Activated CD4-positive, CD25-positive, alpha-beta regulatory T cell (primary cell): ENCODE measurements at regions not wholly inside any gene's neighbourhood (a gene's known extent, or its start where the extent isn't known, plus 50 kb on each side); places are given as distances from the start of the nearest gene placed in this dataset.
"Not testable (repeated sequence)": the region's sequence is repeated elsewhere in the genome, so short reads cannot be mapped to it uniquely, and the experiment has no call there.

Source experiments
- DNase-seq, 4 experiments: peaks; one replicate each; lab custom pipeline; 2025; lab: John Stamatoyannopoulos, UW

DNA sequence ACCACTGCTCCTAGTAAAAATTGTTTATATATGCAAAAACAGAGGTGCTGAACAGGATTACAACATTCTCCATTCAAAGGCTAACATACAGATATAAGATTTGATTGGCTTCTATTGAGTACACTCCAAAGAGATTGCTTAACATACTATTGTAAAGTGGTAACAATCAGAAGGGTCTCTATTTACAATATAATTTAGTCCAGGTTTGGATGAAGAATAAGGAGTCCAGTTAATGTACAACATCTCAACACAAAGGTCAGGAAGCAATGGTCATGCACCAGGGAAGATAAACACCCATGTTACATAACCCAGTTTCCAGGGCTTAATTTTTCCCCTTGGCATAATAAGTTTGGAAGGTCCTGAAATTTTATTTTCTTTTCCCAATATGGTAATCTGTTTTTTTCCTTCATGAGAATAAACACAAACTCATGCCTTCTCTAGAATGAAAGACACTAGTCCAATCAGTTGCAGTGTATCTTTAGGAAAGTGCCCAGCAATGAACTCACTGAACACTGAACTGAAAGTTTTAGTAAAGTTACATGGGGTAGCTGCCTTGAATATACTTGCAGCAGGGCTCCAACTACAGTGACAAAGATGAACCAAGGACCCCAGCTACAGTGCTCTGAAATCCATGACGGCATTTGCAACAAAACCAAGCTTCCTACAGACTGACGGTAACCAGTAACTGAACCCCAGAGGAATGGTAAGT lies 255.3 kb upstream of the GJE1 start:
- DNase-seq: no peak

DNA sequence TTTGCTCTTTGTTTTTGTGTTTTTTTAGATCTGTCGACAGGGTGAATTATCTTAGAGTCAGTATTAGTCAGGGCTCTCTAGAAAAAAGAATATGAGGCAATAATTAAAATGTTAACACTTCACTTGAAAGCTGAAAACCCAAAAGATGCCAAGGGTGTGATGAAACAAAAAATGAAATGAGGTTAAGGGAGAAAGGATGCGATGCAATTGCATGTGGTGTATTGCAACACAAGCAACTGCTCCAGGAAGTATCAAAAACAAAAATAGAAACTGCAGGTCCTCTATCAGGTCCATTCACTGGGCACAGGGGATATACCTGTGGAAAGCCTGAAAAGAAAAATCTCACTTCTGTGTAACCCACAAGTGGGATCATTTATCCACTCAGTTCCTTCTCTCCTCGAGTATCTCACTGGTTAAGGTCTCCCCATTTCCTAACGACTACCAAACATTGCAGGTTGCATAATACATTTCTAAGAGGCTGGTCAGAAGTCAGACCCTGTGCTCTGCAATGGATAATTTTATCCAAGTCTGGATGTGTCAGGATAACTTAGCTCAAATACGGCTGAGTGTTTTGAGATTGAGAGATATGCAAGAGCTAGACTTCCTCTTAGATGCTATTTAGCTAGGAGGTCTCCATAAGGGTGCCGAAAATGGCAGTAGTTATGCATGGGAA lies 257.7 kb upstream of the GJE1 start:
- DNase-seq: no peak

DNA sequence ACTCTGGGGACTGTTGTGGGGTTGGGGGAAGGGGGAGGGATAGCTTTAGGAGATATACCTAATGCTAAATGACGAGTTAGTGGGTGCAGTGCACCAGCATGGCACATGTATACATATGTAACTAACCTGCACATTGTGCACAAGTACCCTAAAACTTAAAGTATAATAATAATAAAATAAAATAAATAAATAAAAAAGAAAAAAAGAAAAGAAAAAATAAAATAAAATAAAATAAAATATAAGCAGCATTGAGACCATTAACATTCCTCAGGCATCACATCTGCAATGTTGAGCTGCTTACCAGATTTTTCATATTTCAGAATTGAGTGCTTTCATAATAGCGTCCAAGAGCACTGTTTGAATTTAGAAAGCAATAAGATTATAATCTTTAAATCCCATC lies 263.2 kb upstream of the GJE1 start:
- not testable (repeated sequence) for DNase-seq

DNA sequence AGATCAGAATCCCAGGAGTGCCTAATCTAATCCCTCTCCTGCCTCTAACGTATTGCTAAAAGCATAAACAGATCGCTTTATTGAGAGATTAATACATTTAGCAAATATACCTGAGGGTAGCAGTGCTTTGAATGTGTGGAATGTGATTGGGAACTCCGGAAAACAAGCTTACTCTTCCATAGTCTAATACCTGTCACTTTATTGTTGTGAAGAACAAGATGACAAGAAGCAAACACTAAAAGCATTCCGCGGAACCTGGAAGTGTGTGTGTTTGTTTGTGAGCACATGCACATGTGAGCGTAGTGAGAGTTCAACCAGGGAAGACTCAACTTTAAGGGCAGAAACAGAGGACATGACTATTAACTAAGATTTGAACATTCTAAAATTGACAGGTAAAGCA lies 265.0 kb upstream of the GJE1 start:
- DNase-seq: no peak

DNA sequence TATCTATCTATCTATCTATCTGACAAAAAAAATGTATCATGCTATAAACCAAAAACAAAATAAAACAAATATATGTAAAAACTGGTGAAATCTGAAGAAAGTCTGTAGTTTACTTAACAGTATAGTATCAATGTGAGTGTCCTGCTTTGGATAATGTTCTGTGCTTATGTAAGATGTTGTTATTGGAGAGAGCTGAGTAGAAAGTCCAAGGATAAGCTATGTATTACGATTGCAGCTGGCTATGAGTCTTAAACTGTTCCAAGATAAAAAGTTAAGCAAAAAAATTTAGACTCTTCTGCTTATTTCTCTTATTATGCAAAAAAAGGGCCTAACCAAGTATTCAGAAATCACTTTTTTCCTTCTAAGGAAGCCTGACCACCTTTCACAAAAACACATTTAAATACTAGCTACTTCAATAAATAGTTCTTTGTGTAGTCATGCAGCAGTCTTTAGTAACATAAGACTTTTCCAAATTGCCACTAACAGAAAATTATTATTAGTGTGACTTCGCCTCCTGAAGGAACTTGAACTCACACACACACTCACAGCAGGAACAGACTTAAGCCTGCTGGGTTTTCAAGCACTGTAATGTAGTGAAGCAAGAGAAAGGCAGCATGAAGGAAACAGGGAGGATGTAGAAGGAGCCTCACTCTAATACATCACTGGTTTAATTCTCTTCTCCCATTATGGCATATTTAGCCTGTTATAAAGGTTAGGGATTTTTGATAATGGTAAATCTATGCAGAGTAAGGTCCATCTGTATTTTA lies 265.8 kb upstream of the GJE1 start:
- no peak for DNase-seq

DNA sequence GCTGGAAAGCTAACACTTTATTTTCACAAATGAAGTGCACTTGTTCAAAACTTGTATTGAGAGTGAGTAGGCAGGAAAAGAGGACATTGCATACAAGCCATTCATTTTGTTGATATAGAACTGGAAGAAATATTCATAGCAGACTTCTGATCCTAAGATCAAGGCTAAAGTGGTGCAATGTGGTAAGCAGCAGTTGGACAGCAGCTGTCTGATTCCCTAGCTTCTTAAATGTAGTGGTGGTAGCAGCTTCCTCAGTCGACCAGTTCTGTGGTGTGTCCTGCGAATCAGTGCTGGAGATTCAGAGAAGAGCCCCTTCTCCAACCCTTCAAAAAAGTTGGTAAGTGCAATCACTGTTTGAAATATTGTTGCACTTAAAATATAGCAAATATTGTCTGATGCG lies 281.7 kb upstream of the GJE1 start:
- no peak for DNase-seq

DNA sequence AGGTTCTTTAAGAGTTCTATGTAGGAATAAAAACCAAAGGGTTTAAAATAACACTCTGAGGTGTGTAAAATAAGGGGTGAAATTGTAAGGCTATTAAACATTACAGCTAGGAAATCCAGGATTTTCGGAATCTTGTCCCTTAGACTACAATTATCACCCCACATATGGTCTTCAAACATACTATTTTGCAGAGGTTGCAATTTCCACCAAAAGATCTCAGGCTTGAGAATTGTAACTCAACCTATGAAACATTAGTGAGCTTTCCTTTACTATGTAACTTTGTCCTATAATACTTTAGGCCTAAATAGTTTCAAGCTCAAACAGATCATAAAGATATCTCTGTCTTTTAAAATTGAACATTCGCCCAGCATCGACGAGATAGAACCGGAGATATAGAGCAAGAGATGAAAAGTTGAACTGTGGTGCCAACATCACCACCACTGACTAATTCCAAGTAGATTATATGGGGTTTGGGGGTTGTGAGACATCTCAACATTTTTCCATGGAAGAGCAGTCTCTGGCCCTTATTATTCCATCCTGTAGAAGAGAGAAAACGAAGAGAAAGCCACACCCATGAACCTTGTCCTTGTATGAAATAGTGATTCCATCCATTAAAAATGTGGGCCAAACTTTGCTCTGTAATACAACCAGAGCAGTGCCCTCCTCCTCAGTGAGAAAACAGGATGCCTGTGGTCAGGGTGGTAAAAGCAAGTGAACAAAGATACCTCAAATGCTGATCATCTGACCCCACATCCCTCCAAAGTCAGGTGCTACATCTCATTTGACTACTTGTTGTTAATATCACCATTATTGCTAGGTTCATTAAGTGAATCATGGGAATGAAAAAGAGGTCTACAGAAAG lies 284.5 kb upstream of the GJE1 start:
- DNase-seq: peak in 2 of 4 experiments; percentile 2 to 3

DNA sequence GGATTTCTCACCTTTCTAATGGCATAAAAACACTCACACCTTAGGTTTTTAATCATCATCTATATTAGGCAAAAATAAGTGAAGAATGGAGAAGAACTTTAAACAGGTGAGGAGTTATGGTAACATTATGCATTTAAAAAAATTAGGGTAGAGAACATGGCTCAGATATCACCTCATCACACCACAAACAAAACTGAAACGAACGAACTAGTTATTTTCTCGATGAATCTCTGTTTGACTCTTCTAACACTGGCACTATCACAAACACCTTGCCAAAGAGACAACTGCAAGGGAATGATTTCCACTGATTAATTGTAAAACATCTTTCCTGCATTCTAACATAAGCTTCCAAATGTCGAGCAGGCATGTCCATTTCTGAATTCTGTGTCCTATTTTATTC lies 286.1 kb upstream of the GJE1 start:
- DNase-seq: no peak

DNA sequence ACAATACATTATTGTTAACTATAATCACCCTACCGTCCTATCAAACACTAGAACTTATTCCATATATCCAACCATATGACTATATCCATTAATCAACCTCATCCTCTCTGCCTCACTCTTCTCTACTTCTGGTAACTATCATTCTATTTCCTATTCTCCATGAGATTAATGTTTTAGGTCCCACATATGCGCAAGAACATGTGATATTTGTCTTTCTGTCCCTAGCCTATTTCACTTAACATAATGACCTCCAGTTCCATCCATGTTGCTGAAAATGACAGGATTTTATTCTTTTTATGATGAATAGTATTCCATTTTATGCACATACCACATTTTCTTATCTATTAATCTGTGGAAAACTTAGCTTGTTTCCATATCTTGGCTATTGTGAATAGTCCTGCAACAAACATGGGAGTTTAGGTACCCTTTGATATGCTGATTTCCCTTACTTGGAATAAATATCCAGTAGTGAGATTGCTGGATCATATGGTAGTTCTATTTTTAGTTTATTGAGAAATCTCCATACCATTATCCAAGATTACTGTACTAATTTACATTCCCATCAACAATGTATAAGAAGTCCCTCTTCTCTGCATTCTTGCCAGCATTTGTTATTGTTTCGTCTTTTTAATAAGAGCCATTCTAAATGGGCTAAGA lies 289.4 kb upstream of the GJE1 start:
- DNase-seq: no peak

DNA sequence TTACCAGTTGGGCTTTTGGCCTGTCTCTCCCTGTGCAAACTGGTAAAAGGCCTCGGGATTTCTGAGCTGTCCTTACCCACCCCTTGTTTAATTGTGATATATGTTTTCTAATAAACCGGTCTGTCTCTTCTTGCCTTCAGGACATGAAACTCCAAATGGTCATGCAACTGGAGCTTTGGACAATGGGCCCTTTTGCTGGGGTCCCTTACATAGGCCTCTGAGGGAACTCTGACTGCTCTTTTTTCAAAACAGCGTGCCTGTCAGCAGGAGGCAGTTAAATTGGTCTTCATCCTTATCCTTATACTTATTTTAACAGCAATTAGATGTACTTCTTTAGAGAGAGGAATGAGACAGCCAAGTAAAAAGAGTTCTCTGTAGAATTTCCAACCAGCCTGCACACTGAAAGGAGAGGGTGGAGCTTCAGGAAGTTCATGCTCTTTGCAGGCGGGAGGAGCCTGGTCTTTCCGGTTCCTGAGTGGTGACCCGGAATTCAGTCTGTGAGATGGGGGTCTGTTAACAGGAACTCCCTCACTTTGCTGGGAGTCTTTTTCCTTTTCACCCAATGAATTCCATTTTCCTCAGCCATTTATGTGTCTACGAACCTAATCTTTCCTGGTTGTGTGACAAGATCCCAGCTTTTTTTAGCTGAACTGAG lies 299.6 kb upstream of the GJE1 start:
- no peak for DNase-seq

DNA sequence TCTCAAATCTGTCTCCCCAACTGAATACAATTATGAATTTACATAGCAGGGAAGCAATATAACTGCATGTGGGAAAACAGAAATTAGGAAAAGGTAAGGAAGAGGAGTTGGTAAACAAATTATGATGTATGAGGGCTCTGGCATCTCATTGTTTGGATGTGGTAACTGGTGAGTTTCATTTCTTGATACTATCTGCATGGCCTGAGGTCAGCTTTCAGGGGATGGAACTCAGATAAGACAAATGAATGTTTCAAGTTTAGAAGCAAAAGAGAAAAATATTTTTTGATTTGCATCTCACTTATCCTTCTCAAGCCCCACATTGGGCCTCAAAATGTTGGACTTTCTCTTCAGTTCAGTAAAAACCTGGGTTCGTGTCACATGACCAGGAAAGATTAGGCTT lies 302.2 kb upstream of the GJE1 start:
- no peak for DNase-seq

DNA sequence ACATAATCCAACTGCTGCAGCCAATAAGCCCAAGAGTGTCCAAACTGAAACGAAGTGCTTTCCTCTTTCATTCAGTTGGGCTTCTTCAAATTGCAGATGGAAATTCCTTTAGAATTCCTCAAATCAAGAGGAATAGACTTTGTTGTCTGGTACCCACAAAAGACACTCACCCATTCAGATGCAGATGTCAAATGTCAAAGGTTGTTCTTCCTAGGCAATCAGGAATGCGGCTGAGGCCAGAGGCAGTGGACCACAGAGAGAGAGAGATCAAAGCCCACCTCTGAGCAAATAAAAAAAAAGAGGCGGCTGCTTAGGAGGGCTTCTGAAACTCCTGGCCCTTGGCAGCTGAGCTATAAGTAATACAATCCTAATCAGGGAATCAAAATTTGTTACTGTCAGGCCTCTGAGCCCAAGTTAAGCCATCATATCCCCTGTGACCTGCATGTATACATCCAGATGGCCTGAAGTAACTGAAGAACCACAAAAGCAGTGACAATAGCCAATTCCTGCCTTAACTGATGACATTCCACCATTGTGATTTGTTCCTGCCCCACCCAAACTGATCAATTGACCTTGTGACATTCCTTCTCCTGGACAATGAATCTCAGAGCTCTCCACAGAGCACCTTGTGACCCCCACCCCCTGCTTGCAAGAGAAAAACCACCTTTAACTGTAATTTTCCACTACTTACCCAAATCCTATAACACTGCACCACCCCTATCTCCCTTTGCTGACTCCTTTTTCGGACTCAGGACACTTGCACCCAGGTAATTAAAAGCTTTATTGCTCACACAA lies 303.0 kb upstream of the GJE1 start:
- no peak for DNase-seq

DNA sequence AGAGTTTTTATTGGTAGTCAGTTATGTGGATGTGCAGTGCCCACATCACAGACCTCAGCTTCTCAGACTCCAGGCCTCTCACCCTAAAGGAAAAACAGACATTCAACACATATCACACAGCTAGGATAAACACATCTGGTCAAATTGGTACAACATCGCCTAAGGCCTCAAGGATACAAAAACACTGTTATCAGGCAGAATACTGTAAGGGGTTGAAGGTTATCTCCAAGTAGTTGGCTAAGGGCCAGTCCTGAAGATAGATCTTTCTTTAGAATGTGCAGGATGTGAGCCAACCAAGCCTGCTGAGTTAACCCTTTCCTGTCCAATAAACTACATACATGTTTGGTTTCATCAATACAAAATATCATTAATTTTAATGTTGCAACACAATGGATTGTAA lies 308.4 kb upstream of the GJE1 start:
- DNase-seq: no peak

DNA sequence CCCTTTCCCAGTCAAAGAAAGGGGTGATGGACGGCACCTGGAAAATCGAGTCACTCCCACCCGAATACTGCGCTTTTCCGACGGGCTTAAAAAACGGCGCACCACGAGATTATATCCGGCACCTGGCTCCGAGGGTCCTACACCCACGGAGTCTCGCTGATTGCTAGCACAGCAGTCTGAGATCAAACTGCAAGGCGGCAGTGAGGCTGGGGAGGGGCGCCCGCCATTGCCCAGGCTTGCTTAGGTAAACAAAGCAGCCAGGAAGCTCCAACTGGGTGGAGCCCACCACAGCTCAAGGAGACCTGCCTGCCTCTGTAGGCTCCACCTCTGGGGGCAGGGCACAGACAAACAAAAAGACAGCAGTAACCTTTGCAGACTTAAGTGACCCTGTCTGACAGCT lies 317.7 kb upstream of the GJE1 start:
- DNase-seq: not testable (repeated sequence)

DNA sequence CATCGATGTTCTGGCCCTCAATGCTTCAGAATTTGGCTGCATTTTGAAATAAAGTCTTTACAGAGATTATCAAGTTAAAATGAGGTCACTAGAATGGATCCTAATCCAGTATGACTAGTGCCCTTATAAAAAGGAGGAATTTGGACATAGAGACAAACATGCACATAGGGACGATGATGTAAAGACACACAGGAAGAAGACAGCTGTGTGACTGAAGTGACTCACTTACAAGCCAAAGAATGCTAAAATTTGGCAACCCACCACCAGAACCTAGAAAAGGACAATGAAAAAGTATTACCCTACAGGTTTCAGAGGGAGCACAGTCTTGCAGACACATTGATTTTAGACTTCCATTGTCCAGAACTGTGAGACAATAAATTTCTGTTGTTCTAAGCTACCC lies 322.8 kb upstream of the GJE1 start:
- DNase-seq: no peak

DNA sequence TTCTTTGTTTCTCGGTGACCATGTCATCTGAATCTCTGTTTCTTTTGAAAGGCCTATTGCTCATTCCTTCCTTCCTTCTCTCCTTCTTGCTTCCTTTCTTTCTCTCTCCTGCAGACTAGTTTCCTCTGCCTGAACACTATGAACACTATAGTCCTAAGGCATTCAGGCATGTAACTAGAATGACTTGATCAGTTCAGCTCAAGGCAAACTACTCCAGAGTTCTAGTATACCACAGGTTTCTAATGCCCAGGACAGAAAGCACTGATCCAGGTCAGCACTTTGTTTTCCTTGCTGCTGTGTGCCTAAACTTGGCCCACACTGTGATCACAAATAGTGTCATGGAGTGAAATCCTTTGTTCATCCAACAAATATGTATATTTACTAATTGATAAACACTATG lies 324.1 kb upstream of the GJE1 start:
- DNase-seq: no peak

DNA sequence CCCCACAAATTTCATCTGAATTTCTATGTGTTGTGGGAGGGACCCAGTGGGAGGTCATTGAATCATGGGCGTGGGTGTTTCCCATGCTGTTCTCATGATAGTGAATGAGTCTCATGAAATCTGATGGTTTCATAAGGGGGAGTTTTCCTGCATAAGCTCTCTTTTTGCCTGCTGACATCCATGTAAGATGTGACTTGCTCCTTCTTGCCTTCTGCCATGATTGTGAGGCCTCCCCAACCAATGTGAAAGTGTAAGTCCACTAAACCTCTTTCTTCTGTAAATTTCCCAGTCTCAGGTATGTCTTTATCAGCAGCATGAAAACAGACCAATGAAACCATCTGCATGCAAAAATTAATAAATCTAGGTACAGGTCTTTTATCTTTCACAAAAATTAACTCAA lies 331.8 kb upstream of the GJE1 start:
- DNase-seq: not testable (repeated sequence)

DNA sequence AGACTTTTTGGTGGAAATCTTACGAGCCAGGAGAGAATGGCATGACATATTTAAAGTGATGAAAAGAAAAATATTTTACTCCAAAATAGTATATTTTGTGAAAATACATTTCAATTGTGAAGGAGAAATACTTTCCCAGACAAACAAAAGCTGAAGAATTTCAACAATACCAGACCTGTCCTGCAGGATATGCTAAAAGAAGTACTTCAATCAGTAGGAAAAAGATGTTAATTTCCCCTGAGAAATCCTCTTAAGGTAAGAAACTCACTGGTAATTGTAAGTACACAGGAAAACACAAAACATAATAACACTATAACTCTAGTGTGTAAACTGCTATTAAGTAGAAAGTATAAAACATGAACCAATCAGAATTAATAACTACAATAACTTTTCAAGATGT lies 341.8 kb upstream of the GJE1 start:
- no peak for DNase-seq

DNA sequence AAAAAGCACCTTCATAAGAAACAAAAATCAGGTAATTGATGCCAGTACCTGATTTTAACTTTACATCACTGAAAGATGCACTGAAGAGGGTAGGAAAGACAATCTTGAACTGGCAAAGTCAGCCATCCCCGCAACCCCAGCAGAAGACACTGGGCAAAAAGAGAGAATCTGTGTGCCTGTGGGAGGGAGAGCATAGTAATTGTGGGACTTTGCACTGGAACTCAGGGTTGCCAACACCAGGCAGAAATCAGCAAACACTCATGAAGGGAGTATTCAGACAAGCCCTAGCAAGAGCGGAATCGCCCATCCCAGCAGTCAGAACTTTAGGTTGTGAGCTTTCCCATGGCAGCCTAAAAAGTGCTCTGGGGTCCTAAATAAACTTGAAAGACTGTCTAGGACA lies 344.6 kb upstream of the GJE1 start:
- DNase-seq: no peak

DNA sequence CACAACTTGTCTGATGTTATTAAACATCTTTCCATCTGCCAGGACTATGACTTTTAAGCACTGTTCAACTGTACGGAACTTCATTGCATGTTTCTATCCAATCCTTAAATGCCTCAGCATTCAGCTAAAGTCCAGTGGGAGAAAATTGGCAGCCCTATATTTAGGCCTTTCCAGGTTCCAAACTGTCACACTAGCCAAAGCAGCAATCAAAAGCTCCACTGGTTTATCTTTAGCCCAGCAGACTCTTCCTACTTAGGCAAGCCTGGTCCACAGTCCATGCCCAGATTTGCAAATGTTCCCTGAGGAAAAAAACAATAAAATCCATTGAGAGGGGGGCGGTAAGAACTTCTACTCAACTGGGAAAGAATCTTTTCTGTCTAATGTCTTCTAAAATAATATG lies 349.1 kb upstream of the GJE1 start:
- DNase-seq: no peak
